A549 (cell line): ENCODE measurements at regions not wholly inside any gene's neighbourhood (a gene's known extent, or its start where the extent isn't known, plus 50 kb on each side); places are given as distances from the start of the nearest gene placed in this dataset.

Experiments used
- ATAC-seq, 2 experiments: fragments of 200-7000 bp in 1 of 2; fragments of >200 bp in 1 of 2; cut with Nextera tagmentation in 1 of 2; cut with Tn5 transposase in 1 of 2; 3 replicates each; pipeline versions ENCODE4 v1.8.0 to v1.9.1; 2018 to 2020; ENCODE audit warnings: mild to moderate bottlenecking in 1 of 2, moderate library complexity in 1 of 2
- CTCF ChIA-PET: fragments of 300-600 bp; sonication (Branson Sonifier 250); formaldehyde crosslinking; extraction: SDS; loops from one replicate; lab custom pipeline; 2021; ENCODE audit warnings: antibody characterized with exemption, inconsistent platforms; lab: Yijun Ruan, JAX
- POLR2A ChIA-PET: fragments of 350-600 bp; formaldehyde crosslinking; extraction: SDS; loops from one replicate; lab custom pipeline; 2021; ENCODE audit warnings: antibody characterized with exemption, inconsistent platforms; lab: Yijun Ruan, JAX
- DNase-seq, 2 experiments: peaks; one replicate each; pipeline versions ENCODE4 v3.0.0 to v3.0.0-alpha.2; 2011 to 2016; ENCODE audit warnings: low read depth in 1 of 2, low spot score in 1 of 2
- FAIRE-seq: peaks from 2 replicates; lab custom pipeline; 2011; peaks lifted over from hg19 to GRCh38; lab: Jason Lieb, UNC
- H3K27ac ChIP-seq, 2 experiments: fragments of >200 bp; sonication (Bioruptor Twin); formaldehyde crosslinking; 3 replicates each; pipeline ENCODE4 v1.5.1; 2016 to 2017
- H3K4me1 ChIP-seq: fragments of >200 bp; sonication (Bioruptor Twin); formaldehyde crosslinking; 3 replicates; pipeline ENCODE4 v1.6.1; 2016
- H3K4me2 ChIP-seq: fragments of >200 bp; sonication (Bioruptor Twin); formaldehyde crosslinking; 3 replicates; pipeline ENCODE4 v1.6.1; 2016
- H3K4me3 ChIP-seq: fragments of >200 bp; sonication (Bioruptor Twin); formaldehyde crosslinking; 3 replicates; pipeline ENCODE4 v1.5.1; 2016
- H3K9me3 ChIP-seq: fragments of >200 bp; sonication (Bioruptor Twin); formaldehyde crosslinking; 3 replicates; pipeline ENCODE4 v1.6.1; 2016
- CHD2 ChIP-seq: fragments of 150-350 bp; IDR thresholded peaks from 2 replicates; pipeline ENCODE4 v1.6.1; 2014; ENCODE audit warnings: low read length; ENCODE audit not compliant: partially characterized antibody
- FOSB ChIP-seq: fragments of 250-450 bp; sonication (Bioruptor Pico); IDR thresholded peaks from 2 replicates; pipeline ENCODE4 v1.5.0; 2020; ENCODE audit warnings: mild to moderate bottlenecking, moderate library complexity
- FOSL2 ChIP-seq, 2 experiments: fragments of 450-650 bp in 1 of 2; fragments of >200 bp in 1 of 2; sonication (Bioruptor Twin) in 1 of 2; formaldehyde crosslinking; IDR thresholded peaks; 2 replicates each; pipeline versions ENCODE4 v1.5.0 to v1.6.1; 2016 to 2020; ENCODE audit warnings: mild to moderate bottlenecking in 1 of 2, moderate library complexity in 1 of 2
- GATA3 ChIP-seq: IDR thresholded peaks from 2 replicates; pipeline ENCODE4 v1.6.1; 2012; ENCODE audit warnings: borderline replicate concordance
- HOXB13 ChIP-seq: fragments of 250-450 bp; sonication (Bioruptor Pico); IDR thresholded peaks from 2 replicates; pipeline ENCODE4 v1.5.0; 2020; ENCODE audit warnings: low read depth, mild to moderate bottlenecking, moderate library complexity
- POLR2AphosphoS2 ChIP-seq: conservative IDR thresholded peaks from 2 replicates; pipeline ENCODE4 v1.6.1; 2012; ENCODE audit warnings: low read length, improper control_type of control experiment, inconsistent platforms
- RNF2 ChIP-seq: fragments of 200-600 bp; sonication (generic); IDR thresholded peaks from 2 replicates; pipeline ENCODE4 v1.6.1; 2016; ENCODE audit warnings: low read depth, mild to moderate bottlenecking, antibody characterized with exemption, moderate library complexity, borderline replicate concordance
- ZFP36 ChIP-seq: fragments of 450-650 bp; IDR thresholded peaks from 2 replicates; pipeline ENCODE4 v1.6.1; 2014; ENCODE audit warnings: borderline replicate concordance; ENCODE audit not compliant: partially characterized antibody
- ZNF302 ChIP-seq: fragments of 250-450 bp; sonication (Bioruptor Pico); IDR thresholded peaks from 2 replicates; pipeline ENCODE4 v1.9.0; 2021; ENCODE audit warnings: inconsistent platforms, mild to moderate bottlenecking, moderate library complexity
- ZSCAN20 ChIP-seq: fragments of 250-450 bp; sonication (Bioruptor Pico); IDR thresholded peaks from 2 replicates; pipeline ENCODE4 v1.8.0; 2022; ENCODE audit warnings: mild to moderate bottlenecking, moderate library complexity
- WGBS: methylation state at CpG from one replicate; pipeline ENCODE4 v1.1.6; 2017; ENCODE audit errors: missing lambda C conversion rate; 5-methylcytosine and 5-hydroxymethylcytosine counted together
- TF ChIP-seq, protein P1 (sequence below): fragments of >200 bp; sonication (Bioruptor Twin); formaldehyde crosslinking; IDR thresholded peaks from 3 replicates; pipeline ENCODE4 v1.5.1; 2016
- TF ChIP-seq, protein P2 (sequence below): fragments of 200-600 bp; sonication (generic); IDR thresholded peaks from 2 replicates; pipeline ENCODE4 v1.6.1; 2016; ENCODE audit warnings: antibody characterized with exemption, mild to moderate bottlenecking, moderate library complexity
- TF ChIP-seq, protein P3 (sequence below): fragments of 250-450 bp; sonication (Bioruptor Pico); IDR thresholded peaks from 2 replicates; pipeline ENCODE4 v1.5.0; 2021; ENCODE audit warnings: mild to moderate bottlenecking, moderate library complexity, borderline replicate concordance
- TF ChIP-seq, protein P4 (sequence below): IDR thresholded peaks from 2 replicates; pipeline ENCODE4 v1.6.1; 2012

DNA sequence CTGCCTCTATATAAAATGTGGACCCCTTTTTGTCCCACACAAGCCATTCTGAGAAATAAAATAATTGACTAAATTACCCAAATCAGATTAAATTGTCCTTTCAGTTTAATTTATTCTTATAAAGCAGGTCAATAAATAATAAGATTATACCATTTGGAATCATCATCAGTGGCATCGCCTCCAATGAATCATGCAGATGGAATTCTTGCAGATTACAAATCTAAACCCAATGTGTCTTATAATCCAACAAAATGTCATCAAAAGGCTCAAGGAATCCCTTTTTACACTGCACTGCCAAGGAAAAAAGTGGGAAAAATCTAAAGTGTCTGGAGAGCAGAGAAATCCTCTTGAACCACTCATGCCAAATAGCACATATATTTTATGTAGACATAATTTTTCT is 138.2 kb upstream of the TSPAN8 start:
- TF ChIP-seq GATA3 (no peak), HOXB13 (CRISPR knock-in tag) (no peak), POLR2AphosphoS2 (no peak), RNF2 (no peak)
- H3K4me3 ChIP-seq: no peak overlapping the region
- DNase-seq (no peak), FAIRE-seq (no peak), ATAC-seq (no peak)
- no peak overlapping the region for H3K27ac ChIP-seq
- ChIA-PET CTCF (no interaction called here), POLR2A (no interaction called here)
- no peak overlapping the region for H3K4me2 ChIP-seq
- 0 out of 3 replicates have a peak, but pooled peaks cover 6% of the 10 kb centered on the region for H3K9me3 ChIP-seq
- 2% methylated on average over 1 of the region's 1 CpG for WGBS
- H3K4me1 ChIP-seq: no peaks in the 10 kb centered on the region

DNA sequence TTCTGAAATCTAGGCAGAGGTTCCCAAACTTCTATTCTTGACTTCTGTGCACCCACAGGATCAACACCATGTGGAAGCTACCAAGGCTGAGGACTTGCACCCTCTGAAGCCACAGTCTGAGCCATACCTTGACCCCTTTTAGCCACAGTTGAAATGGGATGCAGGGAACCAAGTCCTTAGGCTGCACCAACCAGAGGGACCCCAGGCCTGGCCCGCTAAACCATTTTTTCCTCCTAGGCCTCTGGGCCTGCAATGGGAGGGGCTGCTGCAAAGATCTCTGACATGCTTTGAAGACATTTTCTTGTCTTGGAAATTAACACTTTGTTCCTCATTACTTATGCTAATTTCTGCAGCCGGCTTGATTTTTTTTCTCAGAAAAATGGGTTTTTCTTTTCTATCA is 133.9 kb upstream of the TSPAN8 start:
- 60% methylated on average over 2 of the region's 2 CpGs for WGBS
- FAIRE-seq: no peak
- POLR2A ChIA-PET: no interaction called here

DNA sequence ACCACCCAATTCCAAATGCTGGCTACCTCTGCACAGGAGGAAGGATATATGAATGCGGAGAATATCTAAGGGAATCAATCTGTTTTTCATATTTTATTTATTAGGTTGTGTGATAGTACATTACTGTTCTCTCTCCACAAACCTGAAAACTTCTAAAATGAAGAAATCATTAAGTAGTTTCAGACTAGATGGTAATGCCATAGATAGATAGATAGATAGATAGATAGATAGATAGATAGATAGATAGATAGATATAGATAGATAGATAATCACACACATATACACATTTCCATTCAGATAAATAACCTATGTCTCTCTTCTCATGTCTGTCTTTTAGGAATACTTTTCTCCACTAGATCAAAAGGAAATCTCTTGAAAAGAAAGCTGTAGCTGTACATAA is 126.1 kb upstream of the TSPAN8 start:
- ChIA-PET POLR2A (no interaction called here), CTCF (no interaction called here)
- WGBS: 79% methylated on average over 1 of the region's 1 CpG
- Histone ChIP-seq H3K4me1 (no peaks in the 10 kb centered on the region), H3K27ac (no peak overlapping the region), H3K4me3 (no peak overlapping the region), H3K9me3 (no peaks in the 10 kb centered on the region), H3K4me2 (no peak overlapping the region)
- ATAC-seq (no peak), DNase-seq (no peak), FAIRE-seq (no peak)
- TF ChIP-seq ZSCAN20 (CRISPR knock-in tag) (no peak), FOSB (CRISPR knock-in tag) (no peak), ZNF302 (CRISPR knock-in tag) (no peak)
- TF ChIP-seq, protein P1, sequence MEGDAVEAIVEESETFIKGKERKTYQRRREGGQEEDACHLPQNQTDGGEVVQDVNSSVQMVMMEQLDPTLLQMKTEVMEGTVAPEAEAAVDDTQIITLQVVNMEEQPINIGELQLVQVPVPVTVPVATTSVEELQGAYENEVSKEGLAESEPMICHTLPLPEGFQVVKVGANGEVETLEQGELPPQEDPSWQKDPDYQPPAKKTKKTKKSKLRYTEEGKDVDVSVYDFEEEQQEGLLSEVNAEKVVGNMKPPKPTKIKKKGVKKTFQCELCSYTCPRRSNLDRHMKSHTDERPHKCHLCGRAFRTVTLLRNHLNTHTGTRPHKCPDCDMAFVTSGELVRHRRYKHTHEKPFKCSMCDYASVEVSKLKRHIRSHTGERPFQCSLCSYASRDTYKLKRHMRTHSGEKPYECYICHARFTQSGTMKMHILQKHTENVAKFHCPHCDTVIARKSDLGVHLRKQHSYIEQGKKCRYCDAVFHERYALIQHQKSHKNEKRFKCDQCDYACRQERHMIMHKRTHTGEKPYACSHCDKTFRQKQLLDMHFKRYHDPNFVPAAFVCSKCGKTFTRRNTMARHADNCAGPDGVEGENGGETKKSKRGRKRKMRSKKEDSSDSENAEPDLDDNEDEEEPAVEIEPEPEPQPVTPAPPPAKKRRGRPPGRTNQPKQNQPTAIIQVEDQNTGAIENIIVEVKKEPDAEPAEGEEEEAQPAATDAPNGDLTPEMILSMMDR: no peak
- TF ChIP-seq, protein P2, sequence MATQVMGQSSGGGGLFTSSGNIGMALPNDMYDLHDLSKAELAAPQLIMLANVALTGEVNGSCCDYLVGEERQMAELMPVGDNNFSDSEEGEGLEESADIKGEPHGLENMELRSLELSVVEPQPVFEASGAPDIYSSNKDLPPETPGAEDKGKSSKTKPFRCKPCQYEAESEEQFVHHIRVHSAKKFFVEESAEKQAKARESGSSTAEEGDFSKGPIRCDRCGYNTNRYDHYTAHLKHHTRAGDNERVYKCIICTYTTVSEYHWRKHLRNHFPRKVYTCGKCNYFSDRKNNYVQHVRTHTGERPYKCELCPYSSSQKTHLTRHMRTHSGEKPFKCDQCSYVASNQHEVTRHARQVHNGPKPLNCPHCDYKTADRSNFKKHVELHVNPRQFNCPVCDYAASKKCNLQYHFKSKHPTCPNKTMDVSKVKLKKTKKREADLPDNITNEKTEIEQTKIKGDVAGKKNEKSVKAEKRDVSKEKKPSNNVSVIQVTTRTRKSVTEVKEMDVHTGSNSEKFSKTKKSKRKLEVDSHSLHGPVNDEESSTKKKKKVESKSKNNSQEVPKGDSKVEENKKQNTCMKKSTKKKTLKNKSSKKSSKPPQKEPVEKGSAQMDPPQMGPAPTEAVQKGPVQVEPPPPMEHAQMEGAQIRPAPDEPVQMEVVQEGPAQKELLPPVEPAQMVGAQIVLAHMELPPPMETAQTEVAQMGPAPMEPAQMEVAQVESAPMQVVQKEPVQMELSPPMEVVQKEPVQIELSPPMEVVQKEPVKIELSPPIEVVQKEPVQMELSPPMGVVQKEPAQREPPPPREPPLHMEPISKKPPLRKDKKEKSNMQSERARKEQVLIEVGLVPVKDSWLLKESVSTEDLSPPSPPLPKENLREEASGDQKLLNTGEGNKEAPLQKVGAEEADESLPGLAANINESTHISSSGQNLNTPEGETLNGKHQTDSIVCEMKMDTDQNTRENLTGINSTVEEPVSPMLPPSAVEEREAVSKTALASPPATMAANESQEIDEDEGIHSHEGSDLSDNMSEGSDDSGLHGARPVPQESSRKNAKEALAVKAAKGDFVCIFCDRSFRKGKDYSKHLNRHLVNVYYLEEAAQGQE: no peak

More for the DNA sequence above, 133.9 kb upstream of the TSPAN8 start:
- H3K9me3 ChIP-seq: 0 out of 3 replicates have a peak, but pooled peaks cover 6% of the 10 kb centered on the region
- no peak for DNase-seq
- no peaks in the 10 kb centered on the region for H3K4me1 ChIP-seq
- no peak overlapping the region for H3K4me3 ChIP-seq
- H3K27ac ChIP-seq: no peak overlapping the region
- ATAC-seq: no peak
- CTCF ChIA-PET: no interaction called here
- no peak overlapping the region for H3K4me2 ChIP-seq
- TF ChIP-seq, protein P3, sequence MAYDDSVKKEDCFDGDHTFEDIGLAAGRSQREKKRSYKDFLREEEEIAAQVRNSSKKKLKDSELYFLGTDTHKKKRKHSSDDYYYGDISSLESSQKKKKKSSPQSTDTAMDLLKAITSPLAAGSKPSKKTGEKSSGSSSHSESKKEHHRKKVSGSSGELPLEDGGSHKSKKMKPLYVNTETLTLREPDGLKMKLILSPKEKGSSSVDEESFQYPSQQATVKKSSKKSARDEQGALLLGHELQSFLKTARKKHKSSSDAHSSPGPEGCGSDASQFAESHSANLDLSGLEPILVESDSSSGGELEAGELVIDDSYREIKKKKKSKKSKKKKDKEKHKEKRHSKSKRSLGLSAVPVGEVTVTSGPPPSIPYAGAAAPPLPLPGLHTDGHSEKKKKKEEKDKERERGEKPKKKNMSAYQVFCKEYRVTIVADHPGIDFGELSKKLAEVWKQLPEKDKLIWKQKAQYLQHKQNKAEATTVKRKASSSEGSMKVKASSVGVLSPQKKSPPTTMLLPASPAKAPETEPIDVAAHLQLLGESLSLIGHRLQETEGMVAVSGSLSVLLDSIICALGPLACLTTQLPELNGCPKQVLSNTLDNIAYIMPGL (CRISPR knock-in tag): no peak
- TF ChIP-seq FOSL2 (IDR thresholded peaks at IDR 0.05) (no peak), FOSL2 (CRISPR knock-in tag; IDR thresholded peaks at IDR 0.05) (no peak), CHD2 (no peak), ZFP36 (peak; percentile 33)
- TF ChIP-seq, protein P4, sequence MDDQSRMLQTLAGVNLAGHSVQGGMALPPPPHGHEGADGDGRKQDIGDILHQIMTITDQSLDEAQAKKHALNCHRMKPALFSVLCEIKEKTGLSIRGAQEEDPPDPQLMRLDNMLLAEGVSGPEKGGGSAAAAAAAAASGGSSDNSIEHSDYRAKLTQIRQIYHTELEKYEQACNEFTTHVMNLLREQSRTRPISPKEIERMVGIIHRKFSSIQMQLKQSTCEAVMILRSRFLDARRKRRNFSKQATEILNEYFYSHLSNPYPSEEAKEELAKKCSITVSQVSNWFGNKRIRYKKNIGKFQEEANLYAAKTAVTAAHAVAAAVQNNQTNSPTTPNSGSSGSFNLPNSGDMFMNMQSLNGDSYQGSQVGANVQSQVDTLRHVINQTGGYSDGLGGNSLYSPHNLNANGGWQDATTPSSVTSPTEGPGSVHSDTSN: no peak
